SU-DHL-6 (cell line): ENCODE measurements at regions not wholly inside any gene's neighbourhood (a gene's known extent, or its start where the extent isn't known, plus 50 kb on each side); places are given as distances from the start of the nearest gene placed in this dataset.

ENCODE experiments used
- H2AFZ ChIP-seq: fragments of 200-600 bp; sonication (generic); 2 replicates; pipeline ENCODE4 v1.6.1; 2014; ENCODE audit warnings: low read depth, mild to moderate bottlenecking, moderate library complexity, mixed read lengths, antibody characterized with exemption, low read length; ENCODE audit not compliant: severe bottlenecking
- H3F3A ChIP-seq: fragments of 200-600 bp; shearing (Covaris generic); 2 replicates; pipeline ENCODE4 v1.6.0; 2016; ENCODE audit warnings: antibody characterized with exemption, mild to moderate bottlenecking; ENCODE audit not compliant: insufficient read depth
- H3K27ac ChIP-seq: fragments of 200-600 bp; sonication (generic); 2 replicates; pipeline ENCODE4 v1.5.1; 2016; ENCODE audit warnings: low read depth, mild to moderate bottlenecking, low read length, moderate library complexity, mixed read lengths
- H3K27me3 ChIP-seq: fragments of 200-600 bp; sonication (generic), shearing (Covaris generic); 2 replicates; pipeline ENCODE4 v1.6.0; 2014; ENCODE audit warnings: mild to moderate bottlenecking, low read length
- H3K36me3 ChIP-seq: fragments of 200-600 bp; sonication (generic); 2 replicates; pipeline ENCODE4 v1.6.1; 2014; ENCODE audit warnings: mild to moderate bottlenecking, low read length, mixed read lengths
- H3K4me2 ChIP-seq: fragments of 300-600, 200-600 bp; shearing (Covaris generic), sonication (generic); 2 replicates; pipeline ENCODE4 v1.6.0; 2014; ENCODE audit warnings: low read length, low read depth, mild to moderate bottlenecking; ENCODE audit not compliant: poor library complexity, severe bottlenecking
- H3K4me3 ChIP-seq: fragments of 200-600 bp; sonication (generic); 2 replicates; pipeline ENCODE4 v1.5.1; 2014; ENCODE audit warnings: antibody characterized with exemption, low read length, mild to moderate bottlenecking, mixed read lengths; ENCODE audit not compliant: insufficient read depth, poor library complexity, severe bottlenecking
- H3K79me2 ChIP-seq: fragments of 200-600 bp; sonication (generic); 2 replicates; pipeline ENCODE4 v1.6.1; 2014; ENCODE audit warnings: mild to moderate bottlenecking, low read length, moderate library complexity; ENCODE audit not compliant: insufficient read depth
- H3K9ac ChIP-seq: fragments of 200-600 bp; sonication (generic); 2 replicates; pipeline ENCODE4 v1.7.0; 2014; ENCODE audit warnings: mild to moderate bottlenecking, low read length
- H3K9me2 ChIP-seq: fragments of 200-600 bp; sonication (generic); replicated peaks from 2 replicates; pipeline ENCODE4 v1.6.1; 2014; ENCODE audit warnings: low read length; ENCODE audit not compliant: insufficient read depth
- H3K9me3 ChIP-seq: fragments of 200-600 bp; sonication (generic); 2 replicates; pipeline ENCODE4 v1.6.1; 2014; ENCODE audit warnings: low read length, mixed read lengths; ENCODE audit not compliant: insufficient read depth
- H4K20me1 ChIP-seq: fragments of 200-600 bp; sonication (generic); 2 replicates; pipeline ENCODE4 v1.6.1; 2014; ENCODE audit warnings: low read depth, mild to moderate bottlenecking, antibody characterized with exemption, low read length, moderate library complexity, mixed read lengths
- CTCF ChIP-seq: fragments of 200-600 bp; sonication (generic); IDR thresholded peaks from one replicate; pipeline ENCODE4 v1.5.1; 2017; ENCODE audit warnings: antibody characterized with exemption, mild to moderate bottlenecking, low read length, moderate library complexity; ENCODE audit not compliant: insufficient read depth, poor library complexity, severe bottlenecking
- EZH2phosphoT487 ChIP-seq: fragments of 200-600 bp; sonication (generic), shearing (Covaris generic); conservative IDR thresholded peaks from 2 replicates; pipeline ENCODE4 v1.6.1; 2018; ENCODE audit warnings: mild to moderate bottlenecking, antibody characterized with exemption, low read length, moderate library complexity, mixed read lengths

- no peak overlapping the region for H3K4me2 ChIP-seq
- H3K9ac ChIP-seq: no peak overlapping the region
- no peaks in the 10 kb centered on the region for H3K36me3 ChIP-seq
- no peak overlapping the region for H2AFZ ChIP-seq
- H3K27me3 ChIP-seq: no peaks in the 10 kb centered on the region
- TF ChIP-seq CTCF (no peak), EZH2phosphoT487 (no peak)
- no peak overlapping the region for H3K27ac ChIP-seq
- H3K79me2 ChIP-seq: no peaks in the 10 kb centered on the region
- no peak overlapping the region for H3K4me3 ChIP-seq
- no peaks in the 10 kb centered on the region for H3K9me2 ChIP-seq
- no peaks in the 10 kb centered on the region for H3K9me3 ChIP-seq
- no peaks in the 10 kb centered on the region for H3F3A ChIP-seq
- H4K20me1 ChIP-seq: no peaks in the 10 kb centered on the region
These were observed 190.4 kb upstream of the HDAC4 start for GRCh38 chr2:239590995-239591915.

GRCh38 chr2:239590276-239590675, 189.5 kb upstream of the HDAC4 start:
- H3K9me3 ChIP-seq: no peaks in the 10 kb centered on the region
- H3K4me2 ChIP-seq: no peak overlapping the region
- no peaks in the 10 kb centered on the region for H4K20me1 ChIP-seq
- H3K27me3 ChIP-seq: no peaks in the 10 kb centered on the region
- no peaks in the 10 kb centered on the region for H3F3A ChIP-seq
- H2AFZ ChIP-seq: no peak overlapping the region
- no peak for TF ChIP-seq EZH2phosphoT487
- no peak for TF ChIP-seq CTCF
- no peaks in the 10 kb centered on the region for H3K36me3 ChIP-seq
- H3K79me2 ChIP-seq: no peaks in the 10 kb centered on the region
- no peaks in the 10 kb centered on the region for H3K9me2 ChIP-seq
- no peak overlapping the region for H3K4me3 ChIP-seq
- no peak overlapping the region for H3K27ac ChIP-seq
- H3K9ac ChIP-seq: no peak overlapping the region

GRCh38 chr2:239589833-239590232, 189.0 kb upstream of the HDAC4 start:
- Histone ChIP-seq H3F3A (no peaks in the 10 kb centered on the region), H3K9ac (no peak overlapping the region), H3K9me3 (no peaks in the 10 kb centered on the region), H3K9me2 (no peaks in the 10 kb centered on the region), H3K36me3 (no peaks in the 10 kb centered on the region), H4K20me1 (no peaks in the 10 kb centered on the region), H3K27ac (no peak overlapping the region), H3K27me3 (no peaks in the 10 kb centered on the region), H3K4me2 (no peak overlapping the region), H2AFZ (no peak overlapping the region), H3K4me3 (no peak overlapping the region), H3K79me2 (no peaks in the 10 kb centered on the region)
- no peak for TF ChIP-seq EZH2phosphoT487
- TF ChIP-seq CTCF: no peak
